ENCODE measurements at regions not wholly inside any gene's neighbourhood (a gene's known extent, or its start where the extent isn't known, plus 50 kb on each side); places are given as distances from the start of the nearest gene placed in this dataset.

DNA sequence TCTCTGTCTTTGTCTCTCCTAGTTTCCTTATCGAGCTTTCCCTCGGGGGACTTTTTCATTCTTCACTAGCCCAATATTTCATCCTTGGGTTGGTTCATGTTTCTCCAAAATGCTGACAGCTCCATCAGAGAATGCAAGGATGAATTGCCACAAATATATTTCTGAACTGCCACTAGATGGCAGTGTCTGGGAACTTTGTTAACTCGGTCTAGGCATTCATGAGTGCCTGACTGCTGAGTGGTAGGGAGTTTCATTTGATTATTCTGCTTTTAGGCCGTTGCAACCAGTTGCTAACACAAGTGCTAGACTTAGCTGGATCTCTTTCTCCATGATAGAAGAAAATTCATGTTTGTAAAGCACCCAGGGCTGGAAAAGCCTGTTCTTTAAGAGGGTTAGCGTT lies 73.5 kb upstream of the RAP2C start:
- TF ChIP-seq CTCF (IDR thresholded peaks at IDR 0.05), result peak in 3 of 4 experiments; percentile 55 to 57 (median 55)
- no peak for TF ChIP-seq POLR2A (IDR thresholded peaks at IDR 0.05)
- TF ChIP-seq POLR2AphosphoS5 (IDR thresholded peaks at IDR 0.05), result no peak
